ENCODE measurements at regions not wholly inside any gene's neighbourhood (a gene's known extent, or its start where the extent isn't known, plus 50 kb on each side); places are given as distances from the start of the nearest gene placed in this dataset.

- Histone ChIP-seq H3K36me3 (no peaks in the 10 kb centered on the region), H3K27ac (peak overlapping the region; percentile 9 to 30), H3K4me1 (peaks cover 11 to 33% of the 10 kb centered on the region in 2 donors), H3K9me3 (no peaks in the 10 kb centered on the region), H3K27me3 (no peaks in the 10 kb centered on the region), H3K4me3 (no peak overlapping the region)
- DNase-seq (ENCODE audit: low spot score in 2 of 2), result no peak
- TF ChIP-seq CTCF (IDR thresholded peaks at IDR 0.05), result no peak
- intact Hi-C loops (cut with DNase I), result loop anchor here (5.0 kb wide), 1 partner anchor 37 kb away; no protein-coding TSS in a partner anchor
Observed at GRCh38 chr15:62509395-62509958, 344.4 kb upstream of the C2CD4B start.

- intact Hi-C loops (cut with DNase I), result no loop called here
- Histone ChIP-seq H3K27ac (no peak overlapping the region), H3K9me3 (no peaks in the 10 kb centered on the region), H3K27me3 (no peaks in the 10 kb centered on the region), H3K4me1 (peaks cover 7 to 25% of the 10 kb centered on the region in 2 donors), H3K36me3 (no peaks in the 10 kb centered on the region), H3K4me3 (no peak overlapping the region)
- TF ChIP-seq CTCF (IDR thresholded peaks at IDR 0.05), result no peak
- no peak for DNase-seq (ENCODE audit: low spot score in 2 of 2)
Observed at GRCh38 chr15:62510791-62511190, 345.7 kb upstream of the C2CD4B start.

- Histone ChIP-seq H3K27ac (no peak overlapping the region), H3K9me3 (no peaks in the 10 kb centered on the region), H3K27me3 (no peaks in the 10 kb centered on the region), H3K4me1 (peaks cover 0 to 16% of the 10 kb centered on the region in 2 donors), H3K4me3 (no peak overlapping the region), H3K36me3 (no peaks in the 10 kb centered on the region)
- no peak for DNase-seq (ENCODE audit: low spot score in 2 of 2)
- TF ChIP-seq CTCF (IDR thresholded peaks at IDR 0.05), result no peak
- intact Hi-C loops (cut with DNase I), result no loop called here
Observed at GRCh38 chr15:62512904-62513303, 347.8 kb upstream of the C2CD4B start.

GRCh38 chr15:62513893-62514292, 348.8 kb upstream of the C2CD4B start:
- Histone ChIP-seq H3K27me3 (no peaks in the 10 kb centered on the region), H3K9me3 (no peaks in the 10 kb centered on the region), H3K27ac (no peak overlapping the region), H3K36me3 (no peaks in the 10 kb centered on the region), H3K4me3 (no peak overlapping the region), H3K4me1 (peaks cover 0 to 15% of the 10 kb centered on the region in 2 donors)
- no peak for DNase-seq (ENCODE audit: low spot score in 2 of 2)
- intact Hi-C loops (cut with DNase I), result no loop called here
- TF ChIP-seq CTCF (IDR thresholded peaks at IDR 0.05), result no peak

GRCh38 chr15:62515696-62516395, 350.8 kb upstream of the C2CD4B start:
- H3K27ac ChIP-seq, result no peak overlapping the region
- no peaks in the 10 kb centered on the region for H3K27me3 ChIP-seq
- no peak for TF ChIP-seq CTCF (IDR thresholded peaks at IDR 0.05)
- no peak overlapping the region for H3K4me3 ChIP-seq
- intact Hi-C loops (cut with DNase I), result no loop called here
- H3K9me3 ChIP-seq, result no peaks in the 10 kb centered on the region
- no peak for DNase-seq (ENCODE audit: low spot score in 2 of 2)
- no peaks in the 10 kb centered on the region for H3K36me3 ChIP-seq
- peaks cover 0 to 7% of the 10 kb centered on the region in 2 donors for H3K4me1 ChIP-seq

Data from ascending aorta (tissue), 2 donors.